Neural progenitor cell (in vitro differentiated cells): ENCODE measurements at regions not wholly inside any gene's neighbourhood (a gene's known extent, or its start where the extent isn't known, plus 50 kb on each side); places are given as distances from the start of the nearest gene placed in this dataset.

Experiments
- DNase-seq: peaks from one replicate; pipeline ENCODE4 v3.0.0-alpha.2; 2016; ENCODE audit warnings: low spot score
- H2AFZ ChIP-seq: fragments of 200-600 bp; sonication (generic); replicated peaks from 2 replicates; pipeline ENCODE4 v1.6.1; 2016; ENCODE audit warnings: antibody characterized with exemption
- H3F3A ChIP-seq: fragments of 200-600 bp; sonication (generic); 2 replicates; pipeline ENCODE4 v1.6.1; 2016; ENCODE audit warnings: antibody characterized with exemption, low read depth
- H3K27ac ChIP-seq: fragments of 200-600 bp; sonication (generic); 2 replicates; pipeline ENCODE4 v1.5.1; 2016; ENCODE audit warnings: mild to moderate bottlenecking
- H3K27me3 ChIP-seq: fragments of 200-600 bp; sonication (generic); 2 replicates; pipeline ENCODE4 v1.6.1; 2016; ENCODE audit warnings: mild to moderate bottlenecking, moderate library complexity
- H3K36me3 ChIP-seq: fragments of 200-600 bp; sonication (generic); 2 replicates; pipeline ENCODE4 v1.5.1; 2016
- H3K4me1 ChIP-seq: fragments of 200-600 bp; sonication (generic); 2 replicates; pipeline ENCODE4 v1.6.1; 2016; ENCODE audit warnings: mixed run types
- H3K4me2 ChIP-seq: fragments of 200-600 bp; sonication (generic); 2 replicates; pipeline ENCODE4 v1.6.1; 2016
- H3K4me3 ChIP-seq: fragments of 200-600 bp; sonication (generic); 2 replicates; pipeline ENCODE4 v1.5.1; 2016
- H3K79me2 ChIP-seq: fragments of 200-600 bp; sonication (generic); 2 replicates; pipeline ENCODE4 v1.6.1; 2016; ENCODE audit warnings: low read depth
- H3K9ac ChIP-seq: fragments of 200-600 bp; sonication (generic); 2 replicates; pipeline ENCODE4 v1.6.1; 2016
- H3K9me3 ChIP-seq: fragments of 200-600 bp; sonication (generic); 2 replicates; pipeline ENCODE4 v1.5.1; 2016; ENCODE audit warnings: low read depth
- H4K20me1 ChIP-seq: fragments of 200-600 bp; sonication (generic); 2 replicates; pipeline ENCODE4 v1.6.1; 2016; ENCODE audit warnings: low read depth
- H3K27ac Mint-ChIP-seq: 3 replicates; pipeline ENCODE4 v1.8.0; 2021; ENCODE audit warnings: mixed read lengths
- H3K27me3 Mint-ChIP-seq: 2 replicates; pipeline ENCODE4 v1.8.0; 2022; ENCODE audit warnings: low read depth, mild to moderate bottlenecking, inconsistent platforms, moderate library complexity, mixed read lengths; ENCODE audit not compliant: insufficient read depth
- H3K36me3 Mint-ChIP-seq: 3 replicates; pipeline ENCODE4 v1.8.0; 2021; ENCODE audit warnings: mixed read lengths
- H3K4me1 Mint-ChIP-seq: 3 replicates; pipeline ENCODE4 v1.8.0; 2021; ENCODE audit warnings: mixed read lengths
- H3K4me3 Mint-ChIP-seq: 3 replicates; pipeline ENCODE4 v1.8.0; 2021; ENCODE audit warnings: mild to moderate bottlenecking, moderate library complexity, mixed read lengths
- H3K9me3 Mint-ChIP-seq: 3 replicates; pipeline ENCODE4 v1.8.0; 2020; ENCODE audit warnings: mixed read lengths
- EZH2 ChIP-seq: fragments of 200-600 bp; sonication (generic); IDR thresholded peaks from 2 replicates; pipeline ENCODE4 v1.6.1; 2017; ENCODE audit warnings: antibody characterized with exemption, mild to moderate bottlenecking, moderate library complexity
- EZH2phosphoT487 ChIP-seq: fragments of 200-600 bp; sonication (generic); IDR thresholded peaks from 2 replicates; pipeline ENCODE4 v1.6.1; 2017; ENCODE audit warnings: antibody characterized with exemption
- TF ChIP-seq, protein P1 (sequence below): fragments of 200-600 bp; sonication (generic); IDR thresholded peaks from 2 replicates; pipeline ENCODE4 v1.5.1; 2017; ENCODE audit warnings: antibody characterized with exemption, mild to moderate bottlenecking

DNA sequence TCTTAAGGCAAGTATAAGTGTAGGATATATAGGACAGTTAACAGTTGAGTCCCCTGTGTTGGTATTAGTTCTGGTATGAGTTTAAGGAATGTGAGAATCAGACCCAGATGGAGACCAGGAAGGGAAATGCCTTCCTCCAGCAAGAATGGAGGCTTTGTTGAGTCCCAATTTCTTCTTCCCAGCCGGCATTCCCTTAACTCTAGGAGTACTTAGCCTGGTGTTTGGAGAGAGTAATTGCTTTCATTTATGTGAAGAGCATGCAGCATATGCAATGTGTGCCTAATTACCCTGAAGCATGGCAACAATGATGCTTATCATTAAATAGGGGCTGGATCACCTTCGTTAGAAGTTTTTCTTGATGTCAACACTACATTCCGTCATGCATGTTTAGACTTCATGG, 225.9 kb upstream of the XYLT1 start:
- Histone ChIP-seq H4K20me1 (no peaks in the 10 kb centered on the region), H3K9ac (no peak overlapping the region), H2AFZ (no peak overlapping the region), H3K79me2 (no peaks in the 10 kb centered on the region), H3F3A (no peaks in the 10 kb centered on the region), H3K4me3 (no peak overlapping the region), H3K4me2 (no peak overlapping the region), H3K36me3 (no peaks in the 10 kb centered on the region), H3K27ac (no peak overlapping the region), H3K9me3 (no peaks in the 10 kb centered on the region), H3K27me3 (no peaks in the 10 kb centered on the region), H3K4me1 (peaks cover 5% of the 10 kb centered on the region)
- H3K4me3 Mint-ChIP-seq, result no peak overlapping the region
- DNase-seq, result peak; percentile 33
- no peaks in the 10 kb centered on the region for H3K36me3 Mint-ChIP-seq
- H3K4me1 Mint-ChIP-seq, result peaks cover 16% of the 10 kb centered on the region
- H3K9me3 Mint-ChIP-seq, result no peaks in the 10 kb centered on the region
- TF ChIP-seq, protein P1, sequence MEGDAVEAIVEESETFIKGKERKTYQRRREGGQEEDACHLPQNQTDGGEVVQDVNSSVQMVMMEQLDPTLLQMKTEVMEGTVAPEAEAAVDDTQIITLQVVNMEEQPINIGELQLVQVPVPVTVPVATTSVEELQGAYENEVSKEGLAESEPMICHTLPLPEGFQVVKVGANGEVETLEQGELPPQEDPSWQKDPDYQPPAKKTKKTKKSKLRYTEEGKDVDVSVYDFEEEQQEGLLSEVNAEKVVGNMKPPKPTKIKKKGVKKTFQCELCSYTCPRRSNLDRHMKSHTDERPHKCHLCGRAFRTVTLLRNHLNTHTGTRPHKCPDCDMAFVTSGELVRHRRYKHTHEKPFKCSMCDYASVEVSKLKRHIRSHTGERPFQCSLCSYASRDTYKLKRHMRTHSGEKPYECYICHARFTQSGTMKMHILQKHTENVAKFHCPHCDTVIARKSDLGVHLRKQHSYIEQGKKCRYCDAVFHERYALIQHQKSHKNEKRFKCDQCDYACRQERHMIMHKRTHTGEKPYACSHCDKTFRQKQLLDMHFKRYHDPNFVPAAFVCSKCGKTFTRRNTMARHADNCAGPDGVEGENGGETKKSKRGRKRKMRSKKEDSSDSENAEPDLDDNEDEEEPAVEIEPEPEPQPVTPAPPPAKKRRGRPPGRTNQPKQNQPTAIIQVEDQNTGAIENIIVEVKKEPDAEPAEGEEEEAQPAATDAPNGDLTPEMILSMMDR, result no peak
- TF ChIP-seq EZH2 (no peak), EZH2phosphoT487 (no peak)
- H3K27ac Mint-ChIP-seq, result no peak overlapping the region
- H3K27me3 Mint-ChIP-seq, result peaks cover 5% of the 10 kb centered on the region

DNA sequence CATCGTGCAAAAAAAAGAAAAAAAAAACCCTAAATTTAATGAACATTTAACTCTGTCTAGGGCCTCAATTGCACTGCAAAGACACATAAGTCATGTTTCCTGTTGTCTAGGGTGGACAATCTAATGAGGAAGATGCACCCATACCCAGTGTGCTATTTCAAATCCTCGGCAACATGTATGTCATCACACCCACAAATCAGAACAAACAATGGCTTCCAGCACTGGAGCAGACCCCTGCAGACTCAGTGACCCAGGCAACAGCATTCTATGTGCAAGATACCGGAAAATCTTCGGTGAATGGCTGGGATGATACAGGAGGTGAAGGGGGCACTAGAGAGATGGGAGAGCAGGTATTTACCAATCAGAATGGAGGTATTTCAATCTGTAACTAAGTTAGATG, 221.7 kb upstream of the XYLT1 start:
- H3K4me1 Mint-ChIP-seq, result peaks cover 20% of the 10 kb centered on the region
- no peak overlapping the region for H3K27ac ChIP-seq
- no peak overlapping the region for H3K4me3 Mint-ChIP-seq

DNA sequence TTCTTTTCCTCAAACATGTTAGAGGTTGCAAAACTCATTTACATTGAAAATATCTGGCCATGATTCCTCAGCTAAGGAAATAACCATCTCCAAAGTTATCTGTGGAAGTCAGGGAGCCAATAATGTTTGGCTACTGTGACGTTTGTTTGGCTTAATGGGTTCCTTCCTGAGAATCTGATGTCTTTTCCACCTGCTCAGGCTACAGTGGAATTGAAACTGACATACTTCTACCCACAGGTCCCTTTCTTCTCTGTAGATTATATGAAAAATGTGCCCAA, 221.1 kb upstream of the XYLT1 start:
- Histone ChIP-seq H3K4me2 (no peak overlapping the region), H3K9me3 (no peaks in the 10 kb centered on the region)
- no peak for DNase-seq

More for the DNA sequence above, 221.7 kb upstream of the XYLT1 start:
- H2AFZ ChIP-seq, result no peak overlapping the region
- H3K4me3 ChIP-seq, result no peak overlapping the region
- H3K9me3 ChIP-seq, result no peaks in the 10 kb centered on the region
- H3K27me3 ChIP-seq, result no peaks in the 10 kb centered on the region
- no peak overlapping the region for H3K9ac ChIP-seq
- Mint-ChIP-seq H3K9me3 (no peaks in the 10 kb centered on the region), H3K36me3 (no peaks in the 10 kb centered on the region), H3K27ac (peak overlapping the region; percentile 20), H3K27me3 (peaks cover 11% of the 10 kb centered on the region)
- H3K79me2 ChIP-seq, result no peaks in the 10 kb centered on the region
- H3K4me1 ChIP-seq, result peaks cover 5% of the 10 kb centered on the region
- no peak overlapping the region for H3K4me2 ChIP-seq
- H3F3A ChIP-seq, result no peaks in the 10 kb centered on the region
- no peak for DNase-seq
- no peak for TF ChIP-seq EZH2phosphoT487
- TF ChIP-seq, protein P1, result no peak
- TF ChIP-seq EZH2, result no peak
- no peaks in the 10 kb centered on the region for H4K20me1 ChIP-seq
- no peaks in the 10 kb centered on the region for H3K36me3 ChIP-seq

DNA sequence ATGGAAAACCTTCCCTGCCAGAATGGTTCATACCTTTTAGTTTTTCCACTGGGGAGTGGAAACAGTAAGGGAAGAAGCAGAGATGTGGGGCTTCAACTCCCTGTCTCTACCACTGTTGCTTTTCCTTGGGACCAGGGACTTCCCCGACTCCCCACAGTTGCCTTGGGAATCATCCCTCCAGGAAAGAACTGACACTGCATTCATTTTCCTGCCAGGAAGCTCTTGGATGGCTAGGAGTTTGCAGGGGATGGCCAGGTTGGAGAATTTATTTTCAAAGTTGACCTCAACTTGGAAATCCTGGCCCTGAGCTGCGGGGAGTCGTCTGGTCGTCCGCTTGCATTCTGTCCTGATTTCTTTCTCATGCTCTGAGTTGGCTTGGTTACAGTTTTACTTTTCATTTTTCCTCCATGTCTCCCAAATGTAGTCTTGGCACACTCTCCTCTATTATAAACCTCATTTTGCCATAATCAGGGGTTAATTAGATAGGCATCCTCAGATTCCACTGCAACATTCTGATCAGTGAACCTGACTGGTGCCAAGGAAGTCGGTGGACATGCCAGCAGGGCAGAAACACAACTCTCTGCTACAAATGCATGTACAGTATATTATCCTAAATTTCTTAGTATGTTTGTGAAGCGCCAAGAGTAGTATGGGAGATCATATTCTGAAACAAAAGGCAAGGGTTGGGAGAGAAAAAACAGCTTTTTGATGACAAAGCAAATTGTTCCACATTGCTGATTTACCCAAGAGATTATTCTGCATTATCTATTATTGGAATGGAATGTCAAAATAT, 220.5 kb upstream of the XYLT1 start:
- peaks cover 11% of the 10 kb centered on the region for H3K27me3 Mint-ChIP-seq
- H3K79me2 ChIP-seq, result no peaks in the 10 kb centered on the region
- no peaks in the 10 kb centered on the region for H3K36me3 Mint-ChIP-seq
- no peak overlapping the region for H3K4me3 ChIP-seq
- H3K4me2 ChIP-seq, result no peak overlapping the region
- peaks cover 20% of the 10 kb centered on the region for H3K4me1 Mint-ChIP-seq
- H3K4me1 ChIP-seq, result no peaks in the 10 kb centered on the region
- H3K27me3 ChIP-seq, result no peaks in the 10 kb centered on the region
- no peak overlapping the region for H3K9ac ChIP-seq
- no peak for DNase-seq
- no peaks in the 10 kb centered on the region for H4K20me1 ChIP-seq
- peak overlapping the region; percentile 34 for H2AFZ ChIP-seq
- H3K9me3 ChIP-seq, result no peaks in the 10 kb centered on the region
- TF ChIP-seq EZH2, result no peak
- TF ChIP-seq EZH2phosphoT487, result no peak
- TF ChIP-seq, protein P1, result no peak
- no peak overlapping the region for H3K27ac Mint-ChIP-seq
- no peaks in the 10 kb centered on the region for H3K36me3 ChIP-seq
- no peaks in the 10 kb centered on the region for H3K9me3 Mint-ChIP-seq
- H3F3A ChIP-seq, result no peaks in the 10 kb centered on the region
- H3K27ac ChIP-seq, result no peak overlapping the region
- H3K4me3 Mint-ChIP-seq, result no peak overlapping the region

More for the DNA sequence above, 221.1 kb upstream of the XYLT1 start:
- H3K36me3 Mint-ChIP-seq, result no peaks in the 10 kb centered on the region
- Histone ChIP-seq H3F3A (no peaks in the 10 kb centered on the region), H2AFZ (no peak overlapping the region), H3K4me3 (no peak overlapping the region), H3K27me3 (no peaks in the 10 kb centered on the region), H3K79me2 (no peaks in the 10 kb centered on the region), H3K36me3 (no peaks in the 10 kb centered on the region), H3K4me1 (peaks cover 5% of the 10 kb centered on the region), H3K27ac (no peak overlapping the region), H3K9ac (no peak overlapping the region), H4K20me1 (no peaks in the 10 kb centered on the region)
- no peaks in the 10 kb centered on the region for H3K9me3 Mint-ChIP-seq
- TF ChIP-seq EZH2, result no peak
- no peak overlapping the region for H3K4me3 Mint-ChIP-seq
- H3K27me3 Mint-ChIP-seq, result peaks cover 11% of the 10 kb centered on the region
- H3K27ac Mint-ChIP-seq, result no peak overlapping the region
- peaks cover 20% of the 10 kb centered on the region for H3K4me1 Mint-ChIP-seq
